ENCODE measurements at regions not wholly inside any gene's neighbourhood (a gene's known extent, or its start where the extent isn't known, plus 50 kb on each side); places are given as distances from the start of the nearest gene placed in this dataset.

DNA sequence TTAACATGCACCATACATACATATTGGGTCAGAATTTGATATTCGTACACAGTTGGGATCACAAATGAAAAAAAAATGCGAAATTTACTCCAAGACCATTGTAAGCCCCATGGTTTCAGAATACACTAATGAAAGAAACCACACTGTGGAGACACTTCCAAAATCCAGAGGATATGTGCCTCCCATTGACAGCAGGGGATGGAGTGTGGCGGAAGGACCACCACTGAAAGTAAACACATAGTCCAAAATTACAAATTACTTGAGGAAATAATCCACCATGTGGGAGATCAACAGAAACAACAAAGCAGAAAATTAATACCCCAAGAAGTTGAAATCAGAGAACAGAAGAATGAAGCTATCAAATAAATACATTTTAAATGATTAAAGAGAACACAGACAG is 291.6 kb upstream of the PAPPA start:
- in situ Hi-C loops (cut with HindIII; ENCODE audit: extremely low pct_ligation_motif_present, low pct_unique_long_range_greater_than_20kb), result loop anchor here (25.0 kb wide), 1 partner anchor 100 kb away; no protein-coding TSS in a partner anchor
- H3K4me2 ChIP-seq (ENCODE audit: low read depth, low read length), result no peak overlapping the region
- no peak for TF ChIP-seq BHLHE40 (IDR thresholded peaks at IDR 0.05; ENCODE audit: low read length)
- TF ChIP-seq CBX1 (IDR thresholded peaks at IDR 0.05; ENCODE audit: low read depth), result no peak
- no peak for TF ChIP-seq JUN (CRISPR knock-in tag; IDR thresholded peaks at IDR 0.05)
- TF ChIP-seq, protein P1, sequence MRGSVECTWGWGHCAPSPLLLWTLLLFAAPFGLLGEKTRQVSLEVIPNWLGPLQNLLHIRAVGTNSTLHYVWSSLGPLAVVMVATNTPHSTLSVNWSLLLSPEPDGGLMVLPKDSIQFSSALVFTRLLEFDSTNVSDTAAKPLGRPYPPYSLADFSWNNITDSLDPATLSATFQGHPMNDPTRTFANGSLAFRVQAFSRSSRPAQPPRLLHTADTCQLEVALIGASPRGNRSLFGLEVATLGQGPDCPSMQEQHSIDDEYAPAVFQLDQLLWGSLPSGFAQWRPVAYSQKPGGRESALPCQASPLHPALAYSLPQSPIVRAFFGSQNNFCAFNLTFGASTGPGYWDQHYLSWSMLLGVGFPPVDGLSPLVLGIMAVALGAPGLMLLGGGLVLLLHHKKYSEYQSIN (CRISPR knock-in tag; IDR thresholded peaks at IDR 0.05; ENCODE audit: borderline replicate concordance), result no peak
- TF ChIP-seq ZNF709 (CRISPR knock-in tag; IDR thresholded peaks at IDR 0.05), result no peak
- TF ChIP-seq, protein P2, sequence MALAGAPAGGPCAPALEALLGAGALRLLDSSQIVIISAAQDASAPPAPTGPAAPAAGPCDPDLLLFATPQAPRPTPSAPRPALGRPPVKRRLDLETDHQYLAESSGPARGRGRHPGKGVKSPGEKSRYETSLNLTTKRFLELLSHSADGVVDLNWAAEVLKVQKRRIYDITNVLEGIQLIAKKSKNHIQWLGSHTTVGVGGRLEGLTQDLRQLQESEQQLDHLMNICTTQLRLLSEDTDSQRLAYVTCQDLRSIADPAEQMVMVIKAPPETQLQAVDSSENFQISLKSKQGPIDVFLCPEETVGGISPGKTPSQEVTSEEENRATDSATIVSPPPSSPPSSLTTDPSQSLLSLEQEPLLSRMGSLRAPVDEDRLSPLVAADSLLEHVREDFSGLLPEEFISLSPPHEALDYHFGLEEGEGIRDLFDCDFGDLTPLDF (CRISPR knock-in tag; IDR thresholded peaks at IDR 0.05), result no peak
- ATAC-seq (no peak), DNase-seq (ENCODE audit: low spot score) (no peak), FAIRE-seq (no peak)
- H3K4me3 ChIP-seq (replicated peaks in 1 of 3; ENCODE audit: insufficient read depth in 1 of 3, low read depth in 2 of 3, low read length in 3 of 3), result no peak overlapping the region
- no peak overlapping the region for H2AFZ ChIP-seq (ENCODE audit: low read length)
- H4K20me1 ChIP-seq (ENCODE audit: insufficient read depth, low read length), result no peaks in the 10 kb centered on the region
- ChIA-PET POLR2A (no interaction called here), CTCF (ENCODE audit: low intra/inter-chr PET ratio, low total read pairs) (no interaction called here)
- intact Hi-C loops (cut with micrococcal nuclease; ENCODE audit: unreplicated experiment), result no loop called here
- H3K27ac ChIP-seq (ENCODE audit: extremely low read length, insufficient read depth, low read length), result no peak overlapping the region
- WGBS (ENCODE audit: low lambda C conversion rate), result 2% methylated on average over 3 of the region's 3 CpGs
- no peaks in the 10 kb centered on the region for H3K36me3 ChIP-seq (replicated peaks in 1 of 2; ENCODE audit: control insufficient read depth in 1 of 2, insufficient read depth in 2 of 2, low read length in 2 of 2)
- no peaks in the 10 kb centered on the region for H3K4me1 ChIP-seq (ENCODE audit: insufficient read depth, low read length)
- BruUV-seq (replicated peaks), result no TSS peak
- H3K9ac ChIP-seq (ENCODE audit: insufficient read depth, low read depth, low read length), result no peak overlapping the region
- no peaks in the 10 kb centered on the region for H3K79me2 ChIP-seq (ENCODE audit: insufficient read depth, low read length)
- no peaks in the 10 kb centered on the region for H3K9me3 ChIP-seq (ENCODE audit: low read length)
- H3K27me3 ChIP-seq (ENCODE audit: control insufficient read depth in 1 of 2, insufficient read depth in 2 of 2, low read length in 2 of 2), result no peaks in the 10 kb centered on the region

DNA sequence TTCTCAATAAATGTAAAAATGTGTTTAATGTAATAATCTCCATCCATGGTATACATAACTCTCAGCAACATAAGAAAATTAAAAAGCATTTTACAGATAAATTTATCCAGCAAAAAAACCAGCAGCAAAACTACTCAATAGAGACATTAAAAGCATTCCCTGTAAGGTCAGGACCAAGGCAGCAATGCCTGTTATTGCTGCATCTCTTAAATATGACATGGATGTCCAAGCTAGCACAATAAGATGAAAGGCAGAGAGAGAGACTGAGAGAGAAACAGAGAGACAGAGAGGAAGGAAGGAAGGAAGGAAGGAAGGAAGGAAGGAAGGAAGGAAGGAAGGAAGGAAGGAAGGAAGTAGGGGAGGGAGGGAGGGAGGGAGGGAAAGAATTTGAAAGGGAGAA is 289.0 kb upstream of the PAPPA start:
- CTCF ChIA-PET (ENCODE audit: low intra/inter-chr PET ratio, low total read pairs), result no interaction called here
- Histone ChIP-seq H3K36me3 (replicated peaks in 1 of 2; ENCODE audit: control insufficient read depth in 1 of 2, insufficient read depth in 2 of 2, low read length in 2 of 2) (no peaks in the 10 kb centered on the region), H3K4me1 (ENCODE audit: insufficient read depth, low read length) (no peaks in the 10 kb centered on the region), H4K20me1 (ENCODE audit: insufficient read depth, low read length) (no peaks in the 10 kb centered on the region), H3K4me2 (ENCODE audit: low read depth, low read length) (no peak overlapping the region), H3K79me2 (ENCODE audit: insufficient read depth, low read length) (no peaks in the 10 kb centered on the region), H3K27me3 (ENCODE audit: control insufficient read depth in 1 of 2, insufficient read depth in 2 of 2, low read length in 2 of 2) (no peaks in the 10 kb centered on the region), H3K9ac (ENCODE audit: insufficient read depth, low read depth, low read length) (no peak overlapping the region), H3K9me3 (ENCODE audit: low read length) (no peaks in the 10 kb centered on the region), H3K4me3 (replicated peaks in 1 of 3; ENCODE audit: insufficient read depth in 1 of 3, low read depth in 2 of 3, low read length in 3 of 3) (no peak overlapping the region), H3K27ac (ENCODE audit: extremely low read length, insufficient read depth, low read length) (no peak overlapping the region), H2AFZ (ENCODE audit: low read length) (no peak overlapping the region)
- no peak for ATAC-seq
- intact Hi-C loops (cut with micrococcal nuclease; ENCODE audit: unreplicated experiment) (no loop called here), in situ Hi-C loops (cut with HindIII; ENCODE audit: extremely low pct_ligation_motif_present, low pct_unique_long_range_greater_than_20kb) (loop anchor here (25.0 kb wide), 1 partner anchor 102 kb away; no protein-coding TSS in a partner anchor)
- TF ChIP-seq PLRG1 (conservative IDR thresholded peaks at IDR 0.05) (no peak), ZNF720 (CRISPR knock-in tag; IDR thresholded peaks at IDR 0.05) (no peak), ZNF224 (CRISPR knock-in tag; IDR thresholded peaks at IDR 0.05) (no peak), GABPB1 (CRISPR knock-in tag; IDR thresholded peaks at IDR 0.05) (no peak), KDM4B (CRISPR knock-in tag; IDR thresholded peaks at IDR 0.05) (no peak), ZNF317 (CRISPR knock-in tag; IDR thresholded peaks at IDR 0.05) (no peak)
- TF ChIP-seq, protein P3, sequence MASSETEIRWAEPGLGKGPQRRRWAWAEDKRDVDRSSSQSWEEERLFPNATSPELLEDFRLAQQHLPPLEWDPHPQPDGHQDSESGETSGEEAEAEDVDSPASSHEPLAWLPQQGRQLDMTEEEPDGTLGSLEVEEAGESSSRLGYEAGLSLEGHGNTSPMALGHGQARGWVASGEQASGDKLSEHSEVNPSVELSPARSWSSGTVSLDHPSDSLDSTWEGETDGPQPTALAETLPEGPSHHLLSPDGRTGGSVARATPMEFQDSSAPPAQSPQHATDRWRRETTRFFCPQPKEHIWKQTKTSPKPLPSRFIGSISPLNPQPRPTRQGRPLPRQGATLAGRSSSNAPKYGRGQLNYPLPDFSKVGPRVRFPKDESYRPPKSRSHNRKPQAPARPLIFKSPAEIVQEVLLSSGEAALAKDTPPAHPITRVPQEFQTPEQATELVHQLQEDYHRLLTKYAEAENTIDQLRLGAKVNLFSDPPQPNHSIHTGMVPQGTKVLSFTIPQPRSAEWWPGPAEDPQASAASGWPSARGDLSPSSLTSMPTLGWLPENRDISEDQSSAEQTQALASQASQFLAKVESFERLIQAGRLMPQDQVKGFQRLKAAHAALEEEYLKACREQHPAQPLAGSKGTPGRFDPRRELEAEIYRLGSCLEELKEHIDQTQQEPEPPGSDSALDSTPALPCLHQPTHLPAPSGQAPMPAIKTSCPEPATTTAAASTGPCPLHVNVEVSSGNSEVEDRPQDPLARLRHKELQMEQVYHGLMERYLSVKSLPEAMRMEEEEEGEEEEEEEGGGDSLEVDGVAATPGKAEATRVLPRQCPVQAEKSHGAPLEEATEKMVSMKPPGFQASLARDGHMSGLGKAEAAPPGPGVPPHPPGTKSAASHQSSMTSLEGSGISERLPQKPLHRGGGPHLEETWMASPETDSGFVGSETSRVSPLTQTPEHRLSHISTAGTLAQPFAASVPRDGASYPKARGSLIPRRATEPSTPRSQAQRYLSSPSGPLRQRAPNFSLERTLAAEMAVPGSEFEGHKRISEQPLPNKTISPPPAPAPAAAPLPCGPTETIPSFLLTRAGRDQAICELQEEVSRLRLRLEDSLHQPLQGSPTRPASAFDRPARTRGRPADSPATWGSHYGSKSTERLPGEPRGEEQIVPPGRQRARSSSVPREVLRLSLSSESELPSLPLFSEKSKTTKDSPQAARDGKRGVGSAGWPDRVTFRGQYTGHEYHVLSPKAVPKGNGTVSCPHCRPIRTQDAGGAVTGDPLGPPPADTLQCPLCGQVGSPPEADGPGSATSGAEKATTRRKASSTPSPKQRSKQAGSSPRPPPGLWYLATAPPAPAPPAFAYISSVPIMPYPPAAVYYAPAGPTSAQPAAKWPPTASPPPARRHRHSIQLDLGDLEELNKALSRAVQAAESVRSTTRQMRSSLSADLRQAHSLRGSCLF (CRISPR knock-in tag; IDR thresholded peaks at IDR 0.05; ENCODE audit: borderline replicate concordance), result no peak
- POLR2A ChIA-PET, result no interaction called here
- FAIRE-seq, result no peak
- no TSS peak for BruUV-seq (replicated peaks)
- no peak for DNase-seq (ENCODE audit: low spot score)
